DMS153 treated with DMSO at 0.1 percent for 48 hours (cell line): ENCODE measurements at regions not wholly inside any gene's neighbourhood (a gene's known extent, or its start where the extent isn't known, plus 50 kb on each side); places are given as distances from the start of the nearest gene placed in this dataset.
"Not testable (repeated sequence)": the region's sequence is repeated elsewhere in the genome, so short reads cannot be mapped to it uniquely, and the experiment has no call there.

Source experiments
- DNase-seq: peaks from one replicate; lab custom pipeline; 2025; ENCODE audit not compliant: unreplicated experiment; lab: John Stamatoyannopoulos, UW

GRCh38 chr9:16267281-16268066 is 603.0 kb downstream of the BNC2 start:
- DNase-seq = no peak

GRCh38 chr9:16268067-16268881 is 602.2 kb downstream of the BNC2 start:
- DNase-seq = no peak

- DNase-seq = no peak
Observed at GRCh38 chr9:16271967-16272366, 598.5 kb downstream of the BNC2 start.

- no peak for DNase-seq
Observed at GRCh38 chr9:16272776-16273175, 597.7 kb downstream of the BNC2 start.

GRCh38 chr9:16275795-16276624 is 594.5 kb downstream of the BNC2 start:
- no peak for DNase-seq

- no peak for DNase-seq
Observed at GRCh38 chr9:16276866-16277265, 593.6 kb downstream of the BNC2 start.

- DNase-seq = no peak
Observed at GRCh38 chr9:16277471-16277960, 593.0 kb downstream of the BNC2 start.

GRCh38 chr9:16278326-16278999 is 592.0 kb downstream of the BNC2 start:
- DNase-seq = no peak

- no peak for DNase-seq
Observed at GRCh38 chr9:16281707-16282106, 588.8 kb downstream of the BNC2 start.

GRCh38 chr9:16282216-16282615 is 588.3 kb downstream of the BNC2 start:
- DNase-seq = no peak

- no peak for DNase-seq
Observed at GRCh38 chr9:16282718-16283117, 587.8 kb downstream of the BNC2 start.

- no peak for DNase-seq
Observed at GRCh38 chr9:16286160-16286559, 584.3 kb downstream of the BNC2 start.

- DNase-seq = no peak
Observed at GRCh38 chr9:16289639-16290038, 580.8 kb downstream of the BNC2 start.

GRCh38 chr9:16290169-16290568 is 580.3 kb downstream of the BNC2 start:
- no peak for DNase-seq

GRCh38 chr9:16291921-16292320 is 578.5 kb downstream of the BNC2 start:
- DNase-seq = no peak

GRCh38 chr9:16293610-16294009 is 576.9 kb downstream of the BNC2 start:
- DNase-seq = no peak

GRCh38 chr9:16294133-16294770 is 576.2 kb downstream of the BNC2 start:
- no peak for DNase-seq

GRCh38 chr9:16294940-16295339 is 575.5 kb downstream of the BNC2 start:
- DNase-seq = not testable (repeated sequence)

GRCh38 chr9:16299368-16299767 is 571.1 kb downstream of the BNC2 start:
- DNase-seq = not testable (repeated sequence)

- no peak for DNase-seq
Observed at GRCh38 chr9:16303506-16303905, 567.0 kb downstream of the BNC2 start.
